SIG-M5 treated with dmso at 0.1 percent for 504 hours (cell line): ENCODE measurements at regions not wholly inside any gene's neighbourhood (a gene's known extent, or its start where the extent isn't known, plus 50 kb on each side); places are given as distances from the start of the nearest gene placed in this dataset.

Experiments
- DNase-seq: peaks from one replicate; lab custom pipeline; 2025; ENCODE audit not compliant: unreplicated experiment; lab: John Stamatoyannopoulos, UW

GRCh38 chr15:95830281-95830680 lies 500.2 kb upstream of the NR2F2 start:
- DNase-seq: no peak

GRCh38 chr15:95832668-95833067 lies 497.8 kb upstream of the NR2F2 start:
- DNase-seq: no peak

- DNase-seq: no peak
Observed at GRCh38 chr15:95834028-95834804, 496.3 kb upstream of the NR2F2 start.

GRCh38 chr15:95836536-95836935 lies 494.0 kb upstream of the NR2F2 start:
- peak; percentile 6 for DNase-seq

- DNase-seq: no peak
Observed at GRCh38 chr15:95837341-95838004, 493.0 kb upstream of the NR2F2 start.

- no peak for DNase-seq
Observed at GRCh38 chr15:95839367-95839782, 491.1 kb upstream of the NR2F2 start.

GRCh38 chr15:95840004-95840403 lies 490.5 kb upstream of the NR2F2 start:
- no peak for DNase-seq

GRCh38 chr15:95840855-95841254 lies 489.6 kb upstream of the NR2F2 start:
- DNase-seq: no peak

- DNase-seq: no peak
Observed at GRCh38 chr15:95842576-95842975, 487.9 kb upstream of the NR2F2 start.

- no peak for DNase-seq
Observed at GRCh38 chr15:95843241-95843910, 487.1 kb upstream of the NR2F2 start.

- no peak for DNase-seq
Observed at GRCh38 chr15:95845862-95846515, 484.5 kb upstream of the NR2F2 start.

GRCh38 chr15:95848126-95848525 lies 482.4 kb upstream of the NR2F2 start:
- no peak for DNase-seq

- no peak for DNase-seq
Observed at GRCh38 chr15:95850837-95851236, 479.7 kb upstream of the NR2F2 start.

GRCh38 chr15:95853350-95853749 lies 477.1 kb upstream of the NR2F2 start:
- DNase-seq: no peak

GRCh38 chr15:95857124-95857757 lies 473.3 kb upstream of the NR2F2 start:
- DNase-seq: no peak

- DNase-seq: no peak
Observed at GRCh38 chr15:95857758-95858157, 472.7 kb upstream of the NR2F2 start.

- no peak for DNase-seq
Observed at GRCh38 chr15:95860406-95860805, 470.1 kb upstream of the NR2F2 start.

- no peak for DNase-seq
Observed at GRCh38 chr15:95864467-95864886, 466.0 kb upstream of the NR2F2 start.

- DNase-seq: no peak
Observed at GRCh38 chr15:95865330-95865739, 465.2 kb upstream of the NR2F2 start.

- DNase-seq: no peak
Observed at GRCh38 chr15:95866711-95867440, 463.6 kb upstream of the NR2F2 start.
